NOMO-1 (cell line): ENCODE measurements at regions not wholly inside any gene's neighbourhood (a gene's known extent, or its start where the extent isn't known, plus 50 kb on each side); places are given as distances from the start of the nearest gene placed in this dataset.

ENCODE experiments used
- DNase-seq, 2 experiments: peaks; one replicate each; lab custom pipeline; 2025; ENCODE audit not compliant: unreplicated experiment in 2 of 2; lab: John Stamatoyannopoulos, UW

DNA sequence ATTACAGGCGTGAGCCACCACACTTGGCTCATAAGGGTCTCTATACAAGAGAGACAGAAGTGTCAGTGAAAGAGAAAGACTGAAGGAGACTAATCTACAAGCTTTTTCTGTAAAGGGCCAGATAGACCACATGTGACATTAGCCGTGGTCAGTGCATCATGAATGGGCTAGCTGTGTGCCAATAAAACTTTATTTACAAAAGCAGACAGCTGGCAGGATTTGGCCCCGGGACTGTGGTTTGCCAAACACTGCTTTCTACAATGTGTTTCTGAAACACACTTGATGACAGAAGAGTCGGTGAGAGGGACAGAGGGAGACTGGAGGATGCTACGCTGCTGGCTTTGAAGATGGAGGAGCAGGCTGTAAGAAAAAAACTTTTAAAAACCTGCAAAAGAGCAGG, 285.4 kb downstream of the TFAP2C start:
- DNase-seq = no peak

DNA sequence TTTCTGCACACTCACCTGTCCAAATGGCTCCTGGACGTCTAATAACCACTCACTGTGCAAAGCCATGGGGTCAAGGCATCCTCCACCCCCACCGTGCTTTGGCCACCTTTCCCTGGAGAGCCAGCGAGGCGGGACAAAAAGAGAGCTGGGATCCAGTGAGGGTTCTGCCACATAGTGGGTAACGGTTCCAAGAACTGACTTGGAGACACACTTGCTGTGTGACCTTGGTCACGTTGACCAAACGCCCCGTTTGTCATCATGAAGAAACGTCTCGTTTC, 287.2 kb downstream of the TFAP2C start:
- DNase-seq = no peak

DNA sequence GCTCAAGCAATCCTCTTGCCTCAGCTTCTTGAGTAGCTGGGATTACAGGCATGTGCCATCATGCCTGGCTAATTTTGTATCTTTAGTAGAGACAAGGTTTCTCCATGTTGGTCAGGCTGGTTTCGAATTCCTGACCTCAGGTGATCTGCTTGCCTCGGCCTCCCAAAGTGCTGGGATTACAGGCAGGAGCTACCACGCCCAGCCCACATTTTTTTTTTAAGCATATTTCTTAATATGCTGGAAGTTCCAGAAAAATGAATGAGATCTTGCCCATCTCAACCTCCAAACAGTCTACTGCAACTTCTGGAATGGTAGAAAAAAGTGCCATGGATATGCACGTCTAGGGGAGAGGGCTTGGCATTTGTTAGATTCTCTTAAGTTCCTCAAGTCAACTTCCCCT, 290.9 kb downstream of the TFAP2C start:
- DNase-seq = peak in 1 of 2 experiments; percentile 51

DNA sequence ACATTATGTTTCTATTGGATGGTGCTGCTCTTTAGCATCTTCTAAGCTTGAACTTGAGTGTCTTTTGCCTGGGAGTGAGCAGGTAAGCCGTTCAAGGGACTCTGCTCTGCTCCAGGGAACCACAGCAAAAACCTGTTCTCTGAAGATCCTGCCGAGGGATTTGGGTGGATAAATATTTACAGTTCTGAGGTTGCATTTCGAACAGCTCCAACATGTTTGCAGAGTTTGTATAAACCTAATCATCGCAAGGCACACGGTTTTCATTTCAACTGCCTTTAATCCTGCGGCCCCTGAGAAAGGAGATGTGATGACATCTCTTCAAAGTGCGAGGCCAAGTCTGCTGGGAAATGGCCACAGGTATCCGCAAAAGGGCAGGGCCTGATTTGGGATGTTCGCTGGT, 293.4 kb downstream of the TFAP2C start:
- no peak for DNase-seq

DNA sequence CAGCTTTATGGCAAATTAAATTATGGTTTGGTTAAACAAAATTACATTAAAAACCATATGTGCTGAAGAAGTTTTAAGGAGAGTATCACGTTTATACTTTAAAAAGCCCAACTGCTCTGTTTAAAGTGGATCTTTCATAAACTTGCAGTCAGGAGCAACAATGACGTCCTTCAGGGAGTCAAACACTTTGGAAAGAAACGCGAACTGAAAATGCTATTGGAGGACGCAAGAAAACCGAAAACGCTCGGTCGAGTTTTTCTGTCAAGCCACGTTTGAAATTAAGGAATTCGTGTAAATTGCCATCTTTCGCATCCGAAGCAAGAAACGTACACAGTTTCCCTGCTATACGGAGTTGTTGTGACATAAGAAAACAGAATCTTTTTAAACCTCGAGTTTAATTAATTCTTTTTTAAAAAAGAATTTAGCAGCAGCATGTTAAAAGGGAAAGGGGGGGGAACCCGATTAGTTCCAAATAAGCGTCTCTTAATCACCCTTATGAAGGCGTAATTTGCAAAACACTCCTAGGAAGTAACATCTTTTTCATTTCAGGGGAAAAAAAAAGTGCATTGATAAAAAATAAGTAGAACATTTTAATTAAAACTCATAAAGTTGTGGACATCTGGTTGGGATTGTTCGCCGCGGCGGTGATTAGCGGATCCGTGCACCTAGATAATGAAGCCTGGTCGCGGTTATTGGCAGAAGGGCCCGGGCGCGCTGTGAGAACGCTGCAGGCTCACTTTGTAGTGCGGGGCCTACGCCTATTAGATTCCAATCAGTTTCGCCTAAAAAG, 295.4 kb downstream of the TFAP2C start:
- DNase-seq = no peak

DNA sequence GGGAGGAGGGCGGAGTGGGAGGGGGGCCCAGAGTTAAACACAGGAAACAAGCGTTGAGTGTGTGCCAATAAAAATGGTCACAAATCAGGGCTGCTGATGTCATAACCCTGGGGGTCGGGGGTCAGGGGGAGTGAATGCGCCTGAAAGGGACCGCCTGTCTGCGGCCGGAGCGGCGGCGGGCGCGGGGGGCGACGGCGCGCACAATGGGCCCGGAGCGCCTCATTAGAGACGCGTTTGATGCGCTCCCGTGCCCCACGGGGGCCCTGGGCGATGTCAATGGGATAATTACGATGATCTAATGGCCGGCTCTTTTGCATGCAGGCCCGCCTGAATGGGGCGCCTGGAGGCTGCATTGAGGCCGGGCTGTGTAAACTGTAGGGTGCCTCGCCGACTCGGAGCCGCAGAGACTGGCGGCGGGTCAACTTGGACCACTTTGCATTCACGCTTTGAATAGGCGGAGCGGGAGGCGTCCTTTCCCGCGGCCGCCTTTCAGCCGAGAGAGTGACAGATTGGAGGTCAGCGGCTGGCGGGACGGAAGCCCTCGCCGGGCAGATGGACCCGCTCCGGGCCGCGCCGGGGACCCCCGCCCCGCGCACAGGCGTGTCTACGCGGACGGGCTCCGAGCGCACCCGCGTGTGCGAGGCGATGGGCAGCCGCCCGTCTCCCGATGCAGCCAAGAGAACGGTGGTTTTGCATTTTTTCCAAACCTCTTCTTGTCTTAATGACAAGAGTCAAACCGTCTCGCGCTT, 296.1 kb downstream of the TFAP2C start:
- DNase-seq = no peak

DNA sequence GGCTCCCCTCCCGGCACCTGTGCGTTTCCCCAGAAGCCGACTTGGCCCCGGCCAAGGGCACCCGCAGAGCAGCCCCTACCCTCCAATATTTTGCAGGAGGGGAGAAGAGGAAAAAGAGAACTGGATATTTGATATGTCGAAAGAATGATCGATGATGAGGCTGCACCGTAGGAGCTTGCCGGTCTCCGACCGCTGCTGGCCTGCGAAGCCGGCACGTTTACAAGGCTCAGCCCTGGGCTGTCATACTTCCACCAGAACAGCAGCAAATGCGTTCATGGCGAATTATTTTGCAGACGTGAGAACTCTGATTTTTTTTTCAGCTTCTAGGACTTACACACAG, 296.7 kb downstream of the TFAP2C start:
- no peak for DNase-seq

DNA sequence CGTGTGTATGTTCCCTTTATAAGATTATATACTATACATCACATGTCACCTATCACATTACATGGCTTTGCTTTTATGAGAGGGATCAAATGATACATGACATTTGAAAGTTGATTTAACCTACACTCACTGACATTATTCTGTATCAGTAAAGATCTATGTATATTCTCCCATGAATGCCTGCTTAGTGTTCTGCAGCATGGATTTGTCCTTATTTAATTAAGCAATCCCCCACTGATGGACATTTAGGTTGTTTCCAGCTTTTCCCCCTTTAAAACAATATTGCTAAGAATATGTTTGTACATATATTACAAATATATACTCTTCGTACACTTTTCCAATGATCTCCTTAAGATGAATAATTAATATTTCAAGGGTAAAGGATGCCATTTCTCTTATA, 297.4 kb downstream of the TFAP2C start:
- no peak for DNase-seq

DNA sequence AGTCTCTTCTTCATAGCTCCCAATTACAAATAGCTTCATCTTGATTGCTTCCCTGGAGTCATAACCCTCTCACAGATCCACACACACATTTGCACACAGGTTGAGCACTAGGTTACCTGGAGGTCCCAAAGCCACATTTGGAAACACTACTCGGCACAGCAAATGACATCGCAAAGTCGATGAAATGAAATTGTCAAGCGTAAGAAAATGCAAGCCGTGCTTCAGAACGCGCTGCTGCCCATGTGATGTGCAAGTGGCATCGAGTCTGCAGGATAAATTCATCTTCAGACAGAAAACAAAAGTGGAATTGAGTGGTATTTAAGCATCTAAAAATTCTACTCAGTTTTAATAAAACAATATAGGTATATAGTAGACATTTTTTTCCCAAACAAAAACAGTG, 298.0 kb downstream of the TFAP2C start:
- no peak for DNase-seq

DNA sequence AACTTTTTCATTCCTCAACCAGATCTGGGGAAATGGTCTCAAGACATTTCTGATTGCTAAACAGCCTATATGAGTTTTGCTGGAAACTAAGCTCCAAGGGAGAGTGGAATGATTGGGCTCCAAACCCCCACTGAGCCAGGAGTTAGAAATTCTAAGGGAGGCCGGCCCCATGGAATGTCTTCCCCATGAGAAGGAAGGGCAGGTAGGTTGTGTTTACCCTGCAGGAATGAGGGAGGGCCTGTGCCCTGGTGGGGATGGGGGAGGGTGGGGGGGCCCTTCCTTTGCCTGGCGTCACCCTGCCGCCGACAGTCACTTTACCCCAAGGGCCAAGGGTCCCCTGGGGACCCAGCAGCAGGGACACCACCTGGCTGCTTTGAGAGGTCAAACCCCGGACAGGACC, 298.9 kb downstream of the TFAP2C start:
- no peak for DNase-seq

DNA sequence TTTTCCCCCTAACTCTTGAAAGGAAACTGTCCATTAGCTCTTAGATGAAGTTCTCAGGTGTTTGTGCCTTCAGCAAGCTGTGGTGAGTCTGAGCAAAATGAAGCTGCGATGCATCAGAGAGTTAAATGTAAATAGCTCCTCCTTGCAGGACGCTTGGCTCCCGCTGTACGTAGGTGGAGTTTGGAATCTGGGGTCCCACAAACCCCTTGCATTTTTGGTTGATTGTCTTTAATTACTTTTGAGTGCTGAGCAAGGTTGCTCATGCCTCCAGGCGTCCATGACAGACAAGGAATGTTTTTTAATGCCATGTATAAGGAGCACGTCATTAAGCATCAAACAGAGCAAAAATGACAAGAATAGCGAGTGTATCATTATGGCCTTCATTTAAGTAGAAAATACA, 300.5 kb downstream of the TFAP2C start:
- no peak for DNase-seq

DNA sequence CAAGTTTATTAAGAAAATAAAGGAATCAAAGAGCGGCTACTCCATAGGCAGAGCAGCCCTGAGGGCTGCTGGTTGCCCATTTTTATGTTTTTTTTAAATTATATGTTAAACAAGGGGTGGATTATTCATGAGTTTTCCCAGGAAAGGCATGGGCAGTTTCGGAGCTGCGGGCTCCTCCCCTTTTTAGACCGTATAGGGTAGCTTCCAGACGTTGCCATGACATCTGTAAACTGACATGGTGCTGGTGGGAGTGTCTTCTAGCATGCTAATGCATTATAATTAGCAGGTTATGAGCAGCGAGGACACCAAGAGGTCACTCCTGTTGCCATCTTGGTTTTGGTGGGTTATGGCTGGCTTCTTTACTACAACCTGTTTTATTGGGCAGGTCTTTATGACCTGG, 301.8 kb downstream of the TFAP2C start:
- no peak for DNase-seq

DNA sequence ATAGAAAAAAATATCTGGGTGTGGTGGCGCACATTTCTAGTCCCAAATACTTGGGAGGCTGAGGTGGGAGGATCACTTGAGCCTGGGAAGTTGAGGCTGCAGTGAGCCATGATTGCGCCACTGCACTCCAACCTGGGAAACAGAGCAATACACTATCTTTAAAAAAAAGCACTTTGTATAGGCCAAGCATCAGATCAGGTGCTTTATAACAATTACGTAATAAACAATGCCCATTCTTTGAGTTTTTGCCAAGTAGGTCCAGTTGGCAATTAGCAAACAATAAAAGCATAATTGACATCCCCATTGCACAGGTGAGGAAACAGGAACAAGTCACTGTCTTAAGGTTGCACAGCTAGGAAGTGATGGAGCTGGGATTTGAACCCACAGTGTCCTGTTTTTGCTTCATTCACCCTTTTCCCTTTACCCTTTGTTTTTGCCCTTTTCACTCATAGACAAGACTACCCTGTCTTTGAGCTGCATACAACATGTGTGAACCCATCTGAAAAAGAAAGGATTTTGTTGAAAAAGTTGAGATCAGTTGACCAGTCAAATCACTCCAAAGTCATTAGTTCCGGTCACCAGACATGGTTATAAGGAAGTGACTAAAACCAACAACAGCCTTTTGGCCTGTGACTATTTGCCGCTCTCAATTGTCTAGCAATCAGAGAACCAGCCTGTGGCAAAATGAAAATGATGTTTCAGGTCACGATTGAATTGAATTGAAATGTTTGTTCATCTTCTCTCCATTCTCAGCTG, 303.6 kb downstream of the TFAP2C start:
- DNase-seq = no peak

DNA sequence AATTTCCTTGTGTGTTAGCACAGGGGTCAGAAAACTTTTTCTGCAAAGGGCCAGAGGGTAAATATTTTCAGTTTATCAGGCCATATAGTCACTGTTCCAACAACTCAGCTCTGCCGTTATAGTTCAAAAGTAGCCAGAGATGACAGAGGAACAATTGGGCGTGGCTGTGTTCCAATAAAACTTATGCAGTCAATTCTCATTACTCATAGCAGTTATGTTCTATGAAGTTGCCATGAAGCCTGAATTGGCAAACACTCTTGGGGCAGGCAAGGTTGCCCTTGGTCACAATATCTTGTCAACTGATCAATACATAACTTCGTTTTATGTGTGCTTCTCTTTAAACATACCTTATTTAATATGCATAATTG, 304.2 kb downstream of the TFAP2C start:
- DNase-seq = no peak

DNA sequence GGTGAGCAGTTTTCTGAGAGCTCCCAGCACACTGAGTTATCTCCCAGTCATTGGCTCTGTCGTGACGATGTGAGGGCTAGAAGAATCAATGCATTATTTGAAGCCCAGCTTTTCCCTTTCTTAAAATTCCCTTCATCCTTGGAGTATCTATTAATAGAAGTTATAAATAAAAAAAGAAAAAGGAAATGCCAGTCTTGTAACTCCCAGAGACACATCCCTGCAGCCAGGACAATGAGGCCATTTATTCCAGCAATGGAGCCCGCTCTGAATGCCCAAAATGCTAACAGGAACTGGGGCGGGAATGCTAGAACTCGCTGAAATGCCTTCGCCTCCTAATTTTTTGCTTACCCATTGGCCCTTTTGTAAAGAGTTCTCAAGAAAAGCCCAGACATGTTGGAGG, 305.8 kb downstream of the TFAP2C start:
- no peak for DNase-seq

DNA sequence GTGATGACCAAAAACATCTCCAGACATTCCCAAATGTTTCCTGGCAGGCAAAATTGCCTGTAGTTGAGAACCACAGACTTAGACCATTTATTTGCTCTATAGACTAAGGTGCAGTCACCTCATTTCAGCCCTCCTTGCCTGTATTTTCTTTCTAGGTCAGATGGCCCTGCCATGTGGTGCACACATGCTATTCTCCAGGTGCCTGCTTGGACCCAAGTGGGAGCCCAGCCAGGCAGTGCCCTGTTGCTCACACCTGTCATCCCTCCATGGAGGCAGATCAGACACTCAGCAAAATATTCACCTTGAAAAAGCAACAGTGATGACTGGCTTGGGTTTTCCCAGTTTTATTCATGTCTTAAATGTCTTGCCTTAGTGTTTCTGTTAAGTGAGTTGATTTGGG, 311.4 kb downstream of the TFAP2C start:
- DNase-seq = no peak

DNA sequence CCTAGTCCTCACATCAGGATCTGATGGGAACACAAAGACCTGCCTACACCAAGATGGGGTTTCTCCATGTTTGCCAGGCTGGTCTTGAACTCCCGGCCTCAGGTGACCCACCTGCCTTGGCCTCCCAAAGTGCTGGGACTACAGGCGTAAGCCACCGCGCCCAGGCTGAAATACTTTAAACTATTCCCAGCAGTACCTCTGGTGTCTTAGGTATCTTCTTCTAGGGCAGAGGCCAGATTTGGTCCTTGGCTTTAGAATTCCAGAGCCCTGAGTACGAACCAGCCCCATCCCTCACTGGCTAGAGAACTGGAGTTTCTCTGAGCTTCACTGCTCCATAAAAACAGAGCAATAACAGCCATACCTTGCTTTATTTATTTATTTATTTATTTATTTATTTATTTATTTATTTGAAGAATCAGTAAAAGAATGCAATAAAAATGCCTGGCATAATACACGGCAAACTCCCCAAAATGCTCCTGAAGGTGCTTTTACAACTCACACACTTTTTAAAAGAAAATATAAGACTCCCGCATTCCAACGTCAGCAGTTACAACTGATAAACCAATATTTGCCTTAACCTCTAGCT, 312.1 kb downstream of the TFAP2C start:
- DNase-seq = no peak

DNA sequence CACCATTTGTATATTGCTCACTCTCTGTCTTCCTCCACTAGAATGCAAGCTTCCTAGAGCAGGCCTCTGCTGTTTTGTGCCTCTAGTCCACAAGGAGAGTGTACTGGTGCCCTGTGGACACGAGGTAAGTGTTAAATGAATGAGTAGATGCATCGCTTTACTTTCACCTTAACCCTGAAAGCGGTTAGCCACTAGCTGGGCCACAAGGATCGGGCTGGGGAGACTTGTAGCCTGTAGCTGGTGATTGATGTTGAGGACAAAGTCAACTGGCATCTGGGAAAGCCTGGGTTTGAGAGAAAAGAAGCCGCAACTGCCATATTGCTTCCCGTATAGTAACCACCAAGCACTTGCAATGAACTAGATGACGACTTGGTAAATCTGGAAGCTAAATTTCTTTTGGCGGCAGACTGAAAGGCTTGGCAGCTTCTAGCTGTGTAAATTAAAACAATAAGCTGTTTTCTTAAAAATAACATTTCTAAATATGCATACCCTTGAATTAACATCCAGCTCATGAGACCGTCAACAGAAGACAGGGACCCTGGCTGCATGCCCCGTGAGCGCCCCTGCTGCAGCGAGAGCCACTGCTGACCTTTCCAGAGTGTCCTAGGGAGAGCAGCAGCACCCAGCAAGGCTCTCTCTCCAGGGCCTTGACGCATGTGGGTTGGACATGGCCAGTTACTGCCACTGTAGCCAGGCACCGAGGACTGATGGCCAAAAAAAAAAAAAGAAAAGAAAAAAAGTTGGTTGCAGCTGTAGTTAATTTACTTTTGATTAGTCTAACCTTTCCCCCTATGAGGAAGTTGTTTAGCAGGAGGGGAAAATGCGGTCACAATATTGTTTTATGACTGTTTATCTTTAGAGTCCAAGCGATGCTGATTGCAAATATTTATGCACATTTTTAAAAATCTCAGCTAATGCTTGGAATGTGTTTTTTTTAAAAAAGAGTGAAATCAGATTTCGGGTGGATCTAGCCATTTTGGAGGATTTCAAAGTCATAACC, 315.1 kb downstream of the TFAP2C start:
- peak in 1 of 2 experiments; percentile 35 for DNase-seq

DNA sequence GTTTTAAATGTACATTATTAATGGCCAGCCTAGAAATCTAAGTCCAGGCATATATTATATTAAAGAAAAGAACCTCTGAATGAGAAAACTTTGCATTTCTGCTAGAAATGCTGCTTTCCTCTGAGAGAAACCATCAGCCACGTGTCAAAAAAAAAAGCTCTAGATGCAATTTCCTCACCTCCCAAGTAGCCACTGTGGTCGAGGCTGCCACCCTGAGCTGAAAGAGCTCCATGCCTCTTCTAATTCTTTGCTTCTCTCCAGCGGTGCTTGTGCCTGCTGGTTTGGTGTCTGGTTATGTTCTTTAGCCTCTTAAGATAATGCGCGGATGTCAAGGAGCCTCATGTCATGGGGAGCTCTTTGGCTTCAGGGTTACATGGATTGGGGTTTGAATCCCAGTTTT, 316.0 kb downstream of the TFAP2C start:
- DNase-seq = peak; percentile 2 to 6

DNA sequence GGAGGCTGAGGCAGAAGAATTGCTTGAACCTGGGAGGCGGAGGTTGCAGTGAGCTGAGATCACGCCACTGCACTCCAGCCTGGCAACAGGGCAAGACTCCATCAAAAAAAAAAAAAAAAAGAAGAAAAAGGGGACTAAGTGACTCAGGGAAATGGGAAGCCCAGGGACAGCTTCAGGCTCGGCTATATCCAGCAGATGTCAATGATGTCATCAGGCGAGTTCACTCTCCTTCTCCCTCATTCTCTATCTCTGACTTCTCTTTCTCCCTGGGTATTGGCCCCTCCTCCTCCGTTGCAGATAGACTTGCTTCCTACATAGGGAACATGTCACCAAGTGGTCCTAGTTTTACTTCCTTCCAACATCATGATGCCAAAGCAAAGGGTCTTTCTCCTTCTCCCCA, 316.8 kb downstream of the TFAP2C start:
- DNase-seq = peak in 1 of 2 experiments; percentile 1
